C4-2B (cell line): ENCODE measurements at regions not wholly inside any gene's neighbourhood (a gene's known extent, or its start where the extent isn't known, plus 50 kb on each side); places are given as distances from the start of the nearest gene placed in this dataset.

Source experiments
- H3K27ac ChIP-seq: fragments of 450-650 bp; 2 replicates; pipeline ENCODE4 v1.5.1; 2017
- CTCF ChIP-seq: fragments of 450-650 bp; conservative IDR thresholded peaks from 2 replicates; pipeline ENCODE4 v1.5.1; 2017; ENCODE audit warnings: mild to moderate bottlenecking
- ZFX ChIP-seq: fragments of 450-650 bp; IDR thresholded peaks from 2 replicates; pipeline ENCODE4 v1.6.1; 2017

GRCh38 chr1:209391792-209392191 is 191.7 kb upstream of the CAMK1G start:
- H3K27ac ChIP-seq: no peak overlapping the region
- no peak for TF ChIP-seq ZFX
- TF ChIP-seq CTCF: no peak

- TF ChIP-seq CTCF: no peak
- TF ChIP-seq ZFX: no peak
- H3K27ac ChIP-seq: no peak overlapping the region
Observed at GRCh38 chr1:209395169-209395568, 188.3 kb upstream of the CAMK1G start.

- no peak overlapping the region for H3K27ac ChIP-seq
- TF ChIP-seq ZFX: no peak
- no peak for TF ChIP-seq CTCF
Observed at GRCh38 chr1:209397371-209397770, 186.1 kb upstream of the CAMK1G start.

- no peak overlapping the region for H3K27ac ChIP-seq
- TF ChIP-seq ZFX: no peak
- no peak for TF ChIP-seq CTCF
Observed at GRCh38 chr1:209397910-209398309, 185.6 kb upstream of the CAMK1G start.

- TF ChIP-seq CTCF (no peak), ZFX (no peak)
- H3K27ac ChIP-seq: no peak overlapping the region
Observed at GRCh38 chr1:209398313-209398991, 185.1 kb upstream of the CAMK1G start.

GRCh38 chr1:209399800-209400199 is 183.7 kb upstream of the CAMK1G start:
- TF ChIP-seq CTCF (no peak), ZFX (no peak)
- H3K27ac ChIP-seq: no peak overlapping the region

- H3K27ac ChIP-seq: no peak overlapping the region
- no peak for TF ChIP-seq CTCF
Observed at GRCh38 chr1:209400351-209401220, 182.9 kb upstream of the CAMK1G start.
